Sciatic nerve (tissue), 2 donors: ENCODE measurements at regions not wholly inside any gene's neighbourhood (a gene's known extent, or its start where the extent isn't known, plus 50 kb on each side); places are given as distances from the start of the nearest gene placed in this dataset.

ENCODE experiments used
- ATAC-seq: fragments of 200-7000 bp; cut with Tn5 transposase; one replicate; pipeline ENCODE4 v1.9.1; 2020; ENCODE audit warnings: mild to moderate bottlenecking, moderate library complexity
- DNase-seq: peaks from one replicate; pipeline ENCODE4 v3.0.0-alpha.2; 2020; ENCODE audit warnings: low spot score
- intact Hi-C: fragments of 100-400 bp; cut with DNase I; formaldehyde crosslinking; loops from one replicate; pipeline ENCODE4 v1.14.2; 2022
- donor health status: DM: no; HTN: no; CAD: no.
- donor health status: DM: no; HTN: no; CAD: no.

GRCh38 chr2:60649721-60650120 lies 96.3 kb upstream of the BCL11A start:
- no peak for DNase-seq
- no peak for ATAC-seq
- intact Hi-C loops: no loop called here

GRCh38 chr2:60652832-60653340 lies 99.4 kb upstream of the BCL11A start:
- no peak for DNase-seq
- intact Hi-C loops: no loop called here
- no peak for ATAC-seq

- intact Hi-C loops: no loop called here
- no peak for ATAC-seq
- DNase-seq: no peak
These were observed 98.4 kb upstream of the PAPOLG start for GRCh38 chr2:60657673-60658072.

GRCh38 chr2:60659026-60659425 lies 97.0 kb upstream of the PAPOLG start:
- no peak for ATAC-seq
- no peak for DNase-seq
- intact Hi-C loops: no loop called here

GRCh38 chr2:60661073-60661738 lies 94.9 kb upstream of the PAPOLG start:
- intact Hi-C loops: no loop called here
- DNase-seq: no peak
- ATAC-seq: no peak

GRCh38 chr2:60662781-60663180 lies 93.3 kb upstream of the PAPOLG start:
- no peak for DNase-seq

GRCh38 chr2:60671966-60672365 lies 84.1 kb upstream of the PAPOLG start:
- no peak for DNase-seq
- ATAC-seq: no peak
- intact Hi-C loops: no loop called here

More at GRCh38 chr2:60662781-60663180, 93.3 kb upstream of the PAPOLG start:
- ATAC-seq: no peak
- intact Hi-C loops: no loop called here

- DNase-seq: peak; percentile 91
- intact Hi-C loops: no loop called here
- peak; percentile 95 for ATAC-seq
These were observed 81.4 kb upstream of the PAPOLG start for GRCh38 chr2:60674524-60675165.

- DNase-seq (no peak), ATAC-seq (no peak)
- intact Hi-C loops: no loop called here
These were observed 80.8 kb upstream of the PAPOLG start for GRCh38 chr2:60675301-60675700.

GRCh38 chr2:60676706-60677330 lies 79.2 kb upstream of the PAPOLG start:
- intact Hi-C loops: no loop called here
- ATAC-seq (no peak), DNase-seq (no peak)

- intact Hi-C loops: no loop called here
- DNase-seq: no peak
These were observed 78.7 kb upstream of the PAPOLG start for GRCh38 chr2:60677356-60677755.

GRCh38 chr2:60678551-60678950 lies 77.5 kb upstream of the PAPOLG start:
- ATAC-seq: no peak
- no peak for DNase-seq

More at GRCh38 chr2:60677356-60677755, 78.7 kb upstream of the PAPOLG start:
- no peak for ATAC-seq

GRCh38 chr2:60679036-60679780 lies 76.9 kb upstream of the PAPOLG start:
- DNase-seq (no peak), ATAC-seq (no peak)
- intact Hi-C loops: no loop called here

More at GRCh38 chr2:60678551-60678950, 77.5 kb upstream of the PAPOLG start:
- intact Hi-C loops: no loop called here

- DNase-seq (no peak), ATAC-seq (no peak)
- intact Hi-C loops: no loop called here
These were observed 62.5 kb upstream of the PAPOLG start for GRCh38 chr2:60693551-60693950.

- no peak for DNase-seq
- ATAC-seq: no peak
- intact Hi-C loops: no loop called here
These were observed 60.3 kb upstream of the PAPOLG start for GRCh38 chr2:60695793-60696192.

GRCh38 chr2:60699617-60700016 lies 56.5 kb upstream of the PAPOLG start:
- DNase-seq: no peak
- ATAC-seq: no peak
- intact Hi-C loops: no loop called here

- intact Hi-C loops: loop anchor here (5.0 kb wide), 1 partner anchor 291 kb away; no protein-coding TSS in a partner anchor
- ATAC-seq (no peak), DNase-seq (no peak)
These were observed 50.0 kb upstream of the PAPOLG start for GRCh38 chr2:60706021-60706420.
